AG04449 (cell line): ENCODE measurements at regions not wholly inside any gene's neighbourhood (a gene's known extent, or its start where the extent isn't known, plus 50 kb on each side); places are given as distances from the start of the nearest gene placed in this dataset.
"Not testable (repeated sequence)": the region's sequence is repeated elsewhere in the genome, so short reads cannot be mapped to it uniquely, and the experiment has no call there.

Experiments used
- CTCF ChIA-PET: fragments of 350-600 bp; formaldehyde crosslinking; extraction: SDS; loops from one replicate; lab custom pipeline; 2021; ENCODE audit warnings: antibody characterized with exemption; lab: Yijun Ruan, JAX
- POLR2A ChIA-PET: fragments of 400-600, 350-600 bp; formaldehyde crosslinking; extraction: SDS; loops from one replicate; lab custom pipeline; 2020; ENCODE audit warnings: antibody characterized with exemption, inconsistent platforms; lab: Yijun Ruan, JAX
- DNase-seq: peaks from one replicate; pipeline ENCODE4 v3.0.0-alpha.2; 2010; ENCODE audit warnings: low read depth, low spot score
- H3K4me3 ChIP-seq: 2 replicates; pipeline ENCODE4 v1.5.1; 2011; ENCODE audit warnings: low read depth, mild to moderate bottlenecking, control low read depth, low read length
- CTCF ChIP-seq: IDR thresholded peaks from one replicate; pipeline ENCODE4 v1.5.1; 2011; ENCODE audit warnings: mild to moderate bottlenecking, moderate library complexity, low read length, control low read depth, inconsistent platforms; ENCODE audit not compliant: insufficient read depth; ENCODE audit errors: missing control alignments

DNA sequence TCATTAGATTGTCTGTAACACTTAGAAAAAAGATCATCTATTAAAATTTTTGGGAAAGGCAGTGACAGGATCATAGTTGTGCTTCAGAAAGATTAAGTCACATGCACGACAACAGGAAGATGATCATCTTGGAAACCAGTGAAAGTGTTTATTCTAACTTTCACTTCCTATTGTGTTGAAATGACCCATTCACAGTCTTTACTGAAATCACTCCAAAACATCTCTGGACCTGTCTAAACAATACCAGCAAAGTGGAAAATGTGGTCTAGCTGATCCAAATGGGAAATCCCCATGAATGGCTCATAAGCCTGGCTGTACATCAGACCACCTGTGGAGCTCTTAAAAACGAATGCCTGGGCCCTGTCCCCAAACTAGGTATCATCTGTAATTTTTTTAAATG, 111.1 kb upstream of the ETV3 start:
- POLR2A ChIA-PET, result no interaction called here
- CTCF ChIA-PET, result no interaction called here
- TF ChIP-seq CTCF, result no peak
- no peak for DNase-seq
- H3K4me3 ChIP-seq, result no peak overlapping the region

- DNase-seq, POLR2A ChIA-PET, CTCF ChIA-PET, H3K4me3 ChIP-seq: not testable (repeated sequence)
Observed at GRCh38 chr1:157247764-157248049, 109.5 kb upstream of the ETV3 start.

GRCh38 chr1:157247005-157247763, 109.0 kb upstream of the ETV3 start:
- H3K4me3 ChIP-seq, result no peak overlapping the region
- CTCF ChIA-PET, result no interaction called here
- no peak for TF ChIP-seq CTCF
- POLR2A ChIA-PET, result no interaction called here
- no peak for DNase-seq

DNA sequence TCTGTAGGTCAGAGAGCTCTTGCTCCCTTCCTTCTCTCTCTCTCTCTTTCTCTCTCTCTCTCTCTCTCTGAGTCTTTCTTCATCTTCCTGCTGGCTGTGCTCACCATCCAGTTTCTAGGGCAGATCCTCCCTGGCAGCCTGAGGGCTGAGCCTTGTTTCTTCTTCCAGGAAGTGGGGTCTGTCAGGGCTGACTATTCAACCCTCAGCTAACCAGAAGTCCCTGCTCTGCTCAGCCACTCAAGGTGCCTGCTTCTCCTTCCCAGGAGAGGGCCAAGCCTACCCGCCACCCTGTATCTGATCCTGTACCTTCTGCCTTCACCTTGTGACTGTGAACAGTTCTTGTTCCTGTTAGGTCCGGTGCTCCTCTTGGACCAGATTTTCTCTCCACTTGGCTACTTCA, 107.6 kb upstream of the ETV3 start:
- no peak for TF ChIP-seq CTCF
- DNase-seq, result no peak
- H3K4me3 ChIP-seq, result no peak overlapping the region
- POLR2A ChIA-PET, result no interaction called here
- CTCF ChIA-PET, result no interaction called here

DNA sequence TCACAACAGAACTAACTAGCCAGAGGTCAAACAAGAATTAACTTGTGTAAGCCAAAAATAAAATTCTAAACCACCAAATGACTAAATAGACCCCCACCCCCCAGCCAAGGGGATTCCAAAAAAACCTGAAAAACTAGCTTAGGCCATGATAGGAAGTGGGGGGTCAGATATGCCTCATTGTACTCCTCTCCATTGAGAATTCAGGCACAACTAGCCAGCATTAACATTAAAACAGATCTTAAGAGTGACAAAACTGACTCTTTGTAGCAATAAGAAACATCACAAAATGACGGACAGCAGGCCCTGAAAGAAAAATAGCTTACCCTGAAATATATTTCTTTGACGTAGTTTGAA, 103.0 kb upstream of the ETV3 start:
- TF ChIP-seq CTCF, result no peak
- ChIA-PET POLR2A (no interaction called here), CTCF (no interaction called here)
- no peak overlapping the region for H3K4me3 ChIP-seq
- no peak for DNase-seq

- no peak for DNase-seq
- H3K4me3 ChIP-seq, result no peak overlapping the region
- TF ChIP-seq CTCF, result no peak
- ChIA-PET POLR2A (no interaction called here), CTCF (no interaction called here)
Observed at GRCh38 chr1:157240495-157241184, 102.4 kb upstream of the ETV3 start.

DNA sequence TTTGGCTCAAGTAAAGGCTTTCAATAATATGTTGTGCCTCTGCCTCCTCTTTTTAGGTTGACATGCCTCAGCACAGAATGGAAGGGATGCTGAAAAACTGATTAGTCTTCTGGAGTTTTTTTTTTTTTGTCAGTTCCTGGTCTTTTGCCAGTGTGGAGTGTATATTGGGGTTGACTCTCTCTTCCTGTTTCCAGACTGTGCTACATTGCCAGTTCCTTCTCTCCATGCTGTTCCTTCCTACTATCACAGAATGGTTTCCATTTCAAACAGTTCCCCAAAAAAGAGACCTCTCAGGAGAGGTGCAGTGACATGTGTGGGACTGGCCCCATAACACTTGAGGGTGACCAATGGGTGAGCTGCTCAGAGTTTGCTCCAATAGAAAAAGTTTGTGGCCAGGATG, 101.7 kb upstream of the ETV3 start:
- CTCF ChIA-PET, result no interaction called here
- no peak overlapping the region for H3K4me3 ChIP-seq
- TF ChIP-seq CTCF, result no peak
- POLR2A ChIA-PET, result no interaction called here
- DNase-seq, result no peak
